RWPE1 (cell line): ENCODE measurements at regions not wholly inside any gene's neighbourhood (a gene's known extent, or its start where the extent isn't known, plus 50 kb on each side); places are given as distances from the start of the nearest gene placed in this dataset.

Experiments
- CTCF ChIA-PET: fragments of 350-600 bp; sonication (Branson Sonifier 250); formaldehyde crosslinking; extraction: SDS; loops from one replicate; lab custom pipeline; 2021; lab: Yijun Ruan, JAX
- POLR2A ChIA-PET: fragments of 400-600 bp; formaldehyde crosslinking; extraction: SDS; loops from one replicate; lab custom pipeline; 2020; ENCODE audit warnings: antibody characterized with exemption; ENCODE audit not compliant: low non-redundant PET; lab: Yijun Ruan, JAX
- DNase-seq: peaks from one replicate; pipeline ENCODE4 v3.0.0; 2012; ENCODE audit warnings: low spot score
- H3K27ac ChIP-seq: fragments of 450-650 bp; 2 replicates; pipeline ENCODE4 v1.5.1; 2017
- TF ChIP-seq, protein P1 (sequence below): fragments of 450-650 bp; conservative IDR thresholded peaks from 2 replicates; pipeline ENCODE4 v1.5.1; 2017; ENCODE audit warnings: low read depth, mild to moderate bottlenecking

DNA sequence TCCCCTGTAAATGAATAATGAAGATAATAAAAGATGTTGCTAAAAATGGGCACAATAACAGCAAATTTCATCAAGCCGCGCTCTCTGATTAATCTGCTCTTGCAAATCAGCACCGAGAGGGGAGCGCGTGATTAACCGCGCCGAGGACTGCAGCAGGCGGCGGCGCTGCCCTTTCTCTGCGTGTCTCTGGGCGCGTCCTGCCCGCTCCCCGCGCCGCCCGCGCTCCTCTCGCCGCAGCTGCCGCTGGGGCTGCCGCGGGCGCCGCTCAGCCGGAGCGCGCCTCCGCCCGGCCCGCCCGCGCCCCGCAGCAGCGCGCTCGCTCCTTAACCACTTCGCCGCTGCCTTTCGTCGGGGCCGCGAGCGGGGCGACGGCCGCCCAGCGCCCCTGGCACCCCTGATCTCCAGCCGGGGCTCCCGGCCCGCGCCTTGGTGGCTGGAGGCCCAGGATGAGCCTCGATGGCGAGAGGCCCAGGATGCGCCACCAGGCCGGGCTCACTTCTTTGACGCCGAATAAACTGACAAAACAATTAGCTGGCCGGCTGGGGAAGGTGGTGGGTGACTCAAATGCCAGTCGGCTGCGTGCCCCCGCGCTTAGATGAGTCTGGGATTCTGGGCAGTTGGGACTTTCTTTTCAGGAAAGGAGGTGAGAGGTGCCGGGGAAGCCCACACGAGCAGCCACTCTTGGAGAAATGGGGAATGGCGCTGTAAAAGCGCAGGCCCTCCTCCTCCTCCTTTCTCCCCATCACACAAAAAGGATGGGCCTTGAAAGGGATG is 221.4 kb upstream of the PKN2 start:
- TF ChIP-seq, protein P1, sequence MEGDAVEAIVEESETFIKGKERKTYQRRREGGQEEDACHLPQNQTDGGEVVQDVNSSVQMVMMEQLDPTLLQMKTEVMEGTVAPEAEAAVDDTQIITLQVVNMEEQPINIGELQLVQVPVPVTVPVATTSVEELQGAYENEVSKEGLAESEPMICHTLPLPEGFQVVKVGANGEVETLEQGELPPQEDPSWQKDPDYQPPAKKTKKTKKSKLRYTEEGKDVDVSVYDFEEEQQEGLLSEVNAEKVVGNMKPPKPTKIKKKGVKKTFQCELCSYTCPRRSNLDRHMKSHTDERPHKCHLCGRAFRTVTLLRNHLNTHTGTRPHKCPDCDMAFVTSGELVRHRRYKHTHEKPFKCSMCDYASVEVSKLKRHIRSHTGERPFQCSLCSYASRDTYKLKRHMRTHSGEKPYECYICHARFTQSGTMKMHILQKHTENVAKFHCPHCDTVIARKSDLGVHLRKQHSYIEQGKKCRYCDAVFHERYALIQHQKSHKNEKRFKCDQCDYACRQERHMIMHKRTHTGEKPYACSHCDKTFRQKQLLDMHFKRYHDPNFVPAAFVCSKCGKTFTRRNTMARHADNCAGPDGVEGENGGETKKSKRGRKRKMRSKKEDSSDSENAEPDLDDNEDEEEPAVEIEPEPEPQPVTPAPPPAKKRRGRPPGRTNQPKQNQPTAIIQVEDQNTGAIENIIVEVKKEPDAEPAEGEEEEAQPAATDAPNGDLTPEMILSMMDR, result no peak
- H3K27ac ChIP-seq, result no peak overlapping the region
- DNase-seq, result no peak
- ChIA-PET CTCF (interaction anchor here (0.6 kb wide), 2 partner anchors 8 to 165 kb away, joined by 3 to 4 read pairs; no protein-coding TSS in a partner anchor), POLR2A (no interaction called here)

DNA sequence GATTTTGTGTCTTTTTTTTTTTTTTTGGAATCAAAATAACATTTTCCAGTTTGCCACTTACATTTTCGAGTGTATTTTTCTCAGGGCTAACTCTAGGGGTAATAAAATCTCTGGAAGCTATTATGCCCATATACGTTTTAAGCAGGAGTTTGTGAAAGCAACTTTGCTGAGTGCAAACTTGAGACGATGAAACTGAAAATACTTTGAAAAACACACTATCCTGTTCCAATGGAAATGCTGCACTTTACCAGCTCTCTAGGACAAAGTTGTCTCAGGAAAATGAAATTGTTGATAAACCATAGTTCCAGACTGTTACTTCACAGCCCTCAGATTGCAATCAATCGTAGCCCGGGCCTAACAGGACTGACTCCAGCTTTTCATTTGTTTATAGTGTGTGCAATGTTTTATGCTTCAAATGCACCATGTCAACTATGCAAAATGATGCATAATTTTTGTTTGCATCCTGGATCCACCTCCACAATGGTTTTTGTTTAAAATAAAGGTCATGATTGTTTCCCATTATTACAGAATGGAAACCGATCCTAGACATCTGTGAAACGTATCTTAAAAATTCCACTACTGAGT is 220.6 kb upstream of the PKN2 start:
- TF ChIP-seq, protein P1, result no peak
- no peak for DNase-seq
- H3K27ac ChIP-seq, result no peak overlapping the region
- POLR2A ChIA-PET, result no interaction called here
- CTCF ChIA-PET, result interaction anchor here (0.6 kb wide), 1 partner anchor 7 kb away, joined by 3 read pairs; no protein-coding TSS in a partner anchor

DNA sequence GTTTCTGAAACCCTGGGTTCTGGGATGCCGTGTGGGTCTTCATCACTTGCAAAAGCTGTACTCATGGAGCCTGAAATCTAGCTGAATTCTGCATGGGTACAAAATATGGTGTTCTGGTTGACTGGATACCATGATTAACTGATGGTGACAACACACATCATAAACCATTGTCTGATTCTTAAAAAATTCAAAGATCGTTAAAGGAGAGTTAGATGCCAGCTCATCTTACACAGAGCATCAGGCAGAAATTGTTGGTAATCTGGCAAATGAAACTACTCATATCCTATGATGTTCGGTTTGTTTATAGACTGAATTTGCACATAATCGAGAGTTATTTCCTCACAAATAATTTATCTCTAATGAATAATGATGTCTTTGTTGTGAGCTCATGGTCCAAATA is 218.1 kb upstream of the PKN2 start:
- POLR2A ChIA-PET, result no interaction called here
- DNase-seq, result no peak
- H3K27ac ChIP-seq, result no peak overlapping the region
- TF ChIP-seq, protein P1, result no peak
- CTCF ChIA-PET, result no interaction called here

DNA sequence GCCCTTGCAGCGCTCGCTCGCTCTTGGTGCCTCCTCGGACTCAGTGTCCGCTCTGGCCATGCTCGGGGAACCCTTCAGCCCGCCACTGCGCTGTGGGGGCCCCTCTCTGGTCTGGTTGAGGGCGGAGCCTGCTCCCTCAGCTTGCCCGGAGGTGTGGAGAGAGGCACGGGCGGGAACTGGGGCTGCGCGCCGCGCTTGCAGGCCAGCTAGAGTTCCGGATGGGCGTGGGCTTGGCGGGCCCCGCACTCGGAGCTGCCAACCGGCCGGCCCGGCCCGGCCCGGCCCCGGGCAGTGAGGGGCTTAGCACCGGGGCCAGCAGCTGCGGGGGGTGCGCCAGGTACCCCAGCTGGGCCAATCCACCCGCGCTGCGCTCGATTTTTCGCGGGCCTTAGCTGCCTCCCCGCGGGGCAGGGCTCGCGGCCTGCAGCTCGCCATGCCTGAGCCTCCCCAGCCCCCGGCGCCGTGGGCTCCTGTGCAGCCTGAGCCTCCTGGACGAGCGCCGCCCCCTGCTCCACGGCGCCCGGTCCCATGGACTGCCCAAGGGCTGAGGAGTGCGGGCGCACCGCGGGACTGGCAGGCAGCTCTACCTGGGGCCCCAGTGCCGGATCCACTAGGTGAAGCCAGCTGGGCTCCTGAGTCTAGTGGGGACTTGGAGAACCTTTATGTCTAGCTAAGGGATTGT is 217.0 kb upstream of the PKN2 start:
- POLR2A ChIA-PET, result no interaction called here
- TF ChIP-seq, protein P1, result no peak

DNA sequence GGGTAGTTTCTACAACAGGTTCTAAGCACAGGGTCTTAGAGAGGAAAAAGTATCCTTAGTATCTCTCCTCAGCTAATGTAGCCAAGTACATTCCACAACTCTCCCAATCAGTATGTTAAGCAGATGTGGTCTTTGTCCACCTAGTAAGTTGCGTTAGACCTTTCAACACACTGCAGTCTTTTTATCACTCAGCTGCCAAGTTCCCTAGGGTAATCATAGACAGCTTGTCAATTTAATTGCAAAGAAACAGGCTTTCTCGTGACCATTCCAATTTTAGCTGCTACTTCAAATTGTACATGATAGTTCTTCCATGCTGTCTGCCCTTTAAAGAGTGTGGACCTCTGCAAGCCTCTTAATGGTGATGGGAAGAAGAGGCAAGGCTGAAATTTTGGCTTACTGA is 211.8 kb upstream of the PKN2 start:
- TF ChIP-seq, protein P1, result no peak
- no peak for DNase-seq
- POLR2A ChIA-PET, result no interaction called here
- no peak overlapping the region for H3K27ac ChIP-seq
- CTCF ChIA-PET, result no interaction called here

More for the DNA sequence above, 217.0 kb upstream of the PKN2 start:
- H3K27ac ChIP-seq, result no peak overlapping the region
- DNase-seq, result no peak
- CTCF ChIA-PET, result no interaction called here

DNA sequence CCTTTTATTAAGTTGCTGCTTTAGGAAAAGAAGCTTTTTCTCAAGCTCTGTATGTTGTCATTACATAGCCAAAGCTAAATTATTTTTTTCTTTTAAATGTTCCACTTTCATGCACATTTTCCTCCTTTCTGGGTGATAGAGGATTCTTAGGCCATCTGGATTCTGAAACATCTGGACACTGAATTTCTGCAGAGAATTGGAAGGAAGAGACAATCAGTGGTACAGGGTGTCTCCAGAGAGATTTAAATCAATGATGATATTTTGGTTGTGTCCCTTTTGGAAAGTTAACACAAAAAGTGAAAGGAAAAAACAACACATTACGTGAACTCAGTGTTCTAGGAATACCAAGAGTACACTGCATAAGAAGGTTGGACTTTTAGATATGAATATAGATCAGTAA is 211.4 kb upstream of the PKN2 start:
- no peak for DNase-seq
- no peak overlapping the region for H3K27ac ChIP-seq
- ChIA-PET CTCF (no interaction called here), POLR2A (no interaction called here)
- TF ChIP-seq, protein P1, result no peak
